NT2/D1 (cell line): ENCODE measurements at regions not wholly inside any gene's neighbourhood (a gene's known extent, or its start where the extent isn't known, plus 50 kb on each side); places are given as distances from the start of the nearest gene placed in this dataset.

Experiments
- YY1 ChIP-seq: IDR thresholded peaks from 2 replicates; pipeline ENCODE4 v1.6.1; 2011; ENCODE audit not compliant: insufficient read length, insufficient read depth
- ZNF274 ChIP-seq: IDR thresholded peaks from 2 replicates; pipeline ENCODE4 v1.6.1; 2011; ENCODE audit warnings: mild to moderate bottlenecking, low read depth, low read length

GRCh38 chr9:79847074-79847473 is 275.3 kb downstream of the TLE4 start:
- TF ChIP-seq ZNF274 (no peak), YY1 (no peak)
